Suppressor macrophage (primary cell): ENCODE measurements at regions not wholly inside any gene's neighbourhood (a gene's known extent, or its start where the extent isn't known, plus 50 kb on each side); places are given as distances from the start of the nearest gene placed in this dataset.
"Not testable (repeated sequence)": the region's sequence is repeated elsewhere in the genome, so short reads cannot be mapped to it uniquely, and the experiment has no call there.

Source experiments
- DNase-seq, 4 experiments: peaks; one replicate each; pipeline ENCODE4 v3.0.0-alpha.2; 2020 to 2022

DNA sequence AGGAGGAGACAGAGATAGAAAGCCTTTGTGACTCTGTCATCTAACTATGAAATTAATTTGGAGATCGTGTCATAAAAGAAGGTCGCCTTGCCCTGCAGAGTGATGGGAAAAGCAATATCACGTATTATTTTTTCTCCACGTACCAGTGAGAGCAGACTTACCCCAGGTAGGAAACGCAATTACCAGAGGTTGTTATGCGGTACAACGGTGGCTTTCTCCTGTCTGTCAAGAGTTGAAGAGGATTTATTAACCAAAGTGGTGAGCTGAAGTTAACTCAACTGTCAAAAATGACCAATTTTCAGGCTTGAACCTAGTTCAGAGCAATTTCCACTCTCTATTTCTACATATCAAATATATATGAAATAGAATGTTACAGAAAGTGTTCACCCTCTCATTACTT is 282.6 kb upstream of the PFKP start:
- no peak for DNase-seq

DNA sequence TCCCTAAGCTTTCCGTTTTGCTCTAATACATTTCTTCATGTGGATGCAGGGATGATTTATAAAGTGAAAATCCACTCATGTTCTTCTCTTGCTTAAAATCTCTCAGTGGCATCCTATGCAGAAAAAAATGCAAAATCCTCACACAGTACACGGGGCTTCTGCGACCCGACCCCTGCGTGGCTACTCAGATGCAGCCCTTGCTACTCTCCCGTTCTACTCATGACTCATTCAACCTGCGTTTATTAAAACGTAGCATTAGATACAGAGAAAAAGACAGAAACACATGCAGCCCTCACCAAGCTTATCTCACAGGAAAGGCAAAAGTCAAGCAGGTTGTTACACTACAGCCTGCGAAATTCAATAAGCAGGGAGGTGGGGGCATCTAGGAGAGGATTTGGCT is 284.4 kb upstream of the PFKP start:
- DNase-seq, result no peak

DNA sequence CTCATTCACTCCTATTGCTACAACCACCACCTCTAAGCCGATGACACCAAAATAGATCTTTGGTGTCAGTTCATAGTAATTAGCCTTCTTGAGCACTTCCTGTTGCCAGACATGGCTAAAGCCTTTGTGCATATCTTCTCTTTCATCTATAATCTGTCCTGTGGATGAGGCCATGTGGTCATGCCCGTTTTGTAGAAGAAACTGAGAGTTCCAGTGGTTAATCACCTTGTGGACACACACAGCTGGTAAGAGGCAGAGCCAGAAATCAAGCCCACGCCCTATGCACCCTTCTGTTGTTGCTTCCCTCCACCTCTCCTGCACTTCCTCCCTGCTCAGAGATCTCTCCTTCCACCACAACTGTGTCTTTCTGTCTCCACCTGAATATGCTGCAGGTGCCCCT is 285.1 kb upstream of the PFKP start:
- no peak for DNase-seq

DNA sequence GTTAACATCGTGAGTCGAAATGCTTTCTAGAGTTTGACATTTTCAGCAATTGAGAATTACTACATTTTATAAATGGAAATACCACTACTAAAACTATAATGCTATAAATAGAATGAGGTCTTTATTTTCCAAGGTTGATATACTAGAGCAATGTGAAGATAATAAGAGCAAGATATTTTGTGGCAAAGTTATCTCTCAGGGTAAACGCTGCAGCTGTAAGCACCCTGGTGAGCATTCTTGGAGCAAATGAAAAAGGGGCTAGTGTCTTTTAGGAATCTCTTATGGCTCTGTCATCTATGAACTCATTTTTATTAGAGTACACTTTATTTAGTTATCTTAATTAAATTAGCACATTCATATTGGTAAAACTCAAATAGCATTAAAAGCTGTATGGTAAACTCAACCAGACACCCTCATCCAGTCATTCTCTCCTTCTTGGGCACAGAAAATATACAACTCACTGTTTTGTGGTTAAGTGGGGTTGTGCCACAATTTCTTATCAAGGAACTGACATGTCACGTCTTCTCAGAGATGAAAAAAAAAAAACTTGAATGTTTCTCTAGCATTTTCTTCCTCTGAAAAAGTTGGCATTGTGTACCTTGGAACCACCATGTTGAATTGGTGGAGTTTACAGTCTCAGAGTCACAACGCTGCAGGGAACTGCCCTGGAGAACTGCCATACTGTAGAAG is 289.5 kb upstream of the PFKP start:
- DNase-seq, result no peak

DNA sequence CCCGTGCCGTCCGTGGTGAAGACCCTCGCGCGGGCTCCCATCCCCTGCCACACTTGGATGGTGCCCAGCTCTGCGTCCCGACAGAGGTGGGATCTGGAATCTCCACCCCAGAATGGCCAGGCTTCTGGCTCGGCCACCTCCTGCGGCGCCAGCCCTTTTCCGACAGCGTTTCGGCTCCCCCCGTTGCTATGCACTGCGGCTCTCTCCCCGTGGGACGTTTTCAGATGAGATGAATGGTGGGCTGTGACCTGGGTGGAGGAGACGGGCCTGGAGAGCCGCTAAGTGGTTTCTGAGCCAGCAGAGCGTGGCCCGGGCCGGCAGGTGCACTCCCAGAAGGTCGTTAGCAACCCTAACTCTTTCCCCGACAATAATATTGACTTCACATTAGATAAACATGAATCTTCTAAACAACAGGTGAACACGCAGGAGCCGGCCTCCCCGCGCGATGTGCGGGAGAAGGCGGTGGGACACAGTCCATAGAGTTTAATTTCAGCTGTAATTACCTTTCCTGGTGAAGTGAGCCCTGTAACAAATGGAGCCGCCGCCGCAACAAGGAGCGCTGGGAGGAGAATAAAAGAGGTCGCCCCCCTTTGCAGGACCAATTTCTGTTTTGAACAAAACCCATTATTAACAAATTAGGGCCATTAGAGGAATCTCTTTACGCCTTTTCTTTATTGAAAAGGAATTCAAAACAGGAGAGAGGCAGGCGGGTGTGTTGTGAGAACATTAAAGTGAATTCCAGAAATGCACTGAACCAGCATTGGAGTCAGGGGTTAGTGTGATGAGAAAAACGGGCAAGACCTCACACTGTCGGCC is 294.3 kb upstream of the PFKP start:
- no peak for DNase-seq

DNA sequence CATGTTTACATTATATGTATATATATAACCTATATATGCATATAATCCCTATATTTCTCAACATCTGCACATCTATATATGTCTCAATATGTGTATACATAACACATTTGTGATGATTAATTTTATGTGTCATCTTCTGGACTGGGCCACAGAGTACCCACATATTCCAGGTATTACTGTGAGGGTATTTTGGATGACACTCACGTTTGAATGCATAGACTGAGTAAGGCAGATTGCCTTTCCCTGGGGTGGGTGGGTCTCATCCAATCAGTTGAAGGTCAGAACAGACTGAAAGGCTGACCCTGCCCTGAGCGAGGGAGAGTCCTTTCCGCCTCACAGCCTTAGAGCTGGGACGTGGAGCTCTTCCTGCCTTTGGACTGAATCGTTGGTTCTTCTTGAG is 295.2 kb upstream of the PFKP start:
- DNase-seq, result no peak

DNA sequence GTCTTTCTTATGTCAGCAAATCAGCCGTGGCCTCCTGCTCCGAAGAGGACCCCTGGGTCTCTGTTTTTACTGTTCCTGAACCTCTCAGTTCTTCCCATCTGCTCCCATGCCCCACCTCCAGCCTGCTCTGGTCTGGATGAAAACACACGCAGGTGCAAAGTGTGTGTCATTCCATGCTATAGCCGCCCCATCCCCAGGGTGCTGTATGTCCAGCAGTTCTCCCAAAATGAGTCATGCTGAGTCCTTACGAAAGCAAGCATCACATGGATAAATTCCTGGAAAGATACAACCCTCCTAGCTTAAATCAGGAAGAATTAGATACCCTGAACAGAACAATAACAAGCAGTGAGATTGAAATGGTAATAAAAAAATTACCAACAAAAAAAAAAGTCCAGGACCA is 300.1 kb upstream of the PFKP start:
- not testable (repeated sequence) for DNase-seq

DNA sequence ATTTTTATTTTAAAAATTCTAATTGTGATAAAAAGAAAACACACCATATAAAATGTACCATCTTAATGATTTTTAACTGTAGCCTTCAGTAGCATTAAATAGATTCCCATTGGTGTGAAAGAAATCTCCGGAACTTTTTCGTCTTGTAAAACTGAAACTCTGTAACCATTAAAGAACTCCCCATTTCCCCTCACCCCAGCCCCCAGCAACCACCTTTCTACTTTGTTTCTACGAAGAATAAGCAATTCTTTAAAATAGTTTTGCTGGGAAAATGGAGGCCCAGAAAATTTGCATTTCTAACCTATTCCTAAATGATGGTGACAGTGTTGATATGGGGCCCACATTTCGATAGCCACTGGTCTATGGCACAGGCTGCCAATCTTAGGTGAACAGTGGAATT is 305.4 kb upstream of the PFKP start:
- no peak for DNase-seq

DNA sequence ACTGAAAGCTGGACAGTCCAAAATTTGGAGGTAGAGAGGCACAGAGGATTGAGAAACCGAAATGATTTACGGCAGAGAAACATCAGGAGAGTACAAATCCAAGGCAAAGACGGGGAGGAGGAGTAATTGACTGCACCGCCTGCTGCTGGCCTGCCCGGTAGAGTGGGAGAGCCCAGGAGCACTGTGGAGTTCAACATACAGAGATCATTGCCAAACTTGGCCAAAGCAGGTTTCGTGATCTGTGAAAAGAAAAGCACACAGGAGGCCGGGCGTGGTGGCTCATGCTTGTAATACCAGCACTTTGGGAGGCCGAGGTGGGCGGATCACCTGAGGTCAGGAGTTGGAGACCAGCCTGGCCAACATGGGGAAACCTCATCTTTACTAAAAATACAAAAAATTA is 306.0 kb upstream of the PFKP start:
- no peak for DNase-seq

DNA sequence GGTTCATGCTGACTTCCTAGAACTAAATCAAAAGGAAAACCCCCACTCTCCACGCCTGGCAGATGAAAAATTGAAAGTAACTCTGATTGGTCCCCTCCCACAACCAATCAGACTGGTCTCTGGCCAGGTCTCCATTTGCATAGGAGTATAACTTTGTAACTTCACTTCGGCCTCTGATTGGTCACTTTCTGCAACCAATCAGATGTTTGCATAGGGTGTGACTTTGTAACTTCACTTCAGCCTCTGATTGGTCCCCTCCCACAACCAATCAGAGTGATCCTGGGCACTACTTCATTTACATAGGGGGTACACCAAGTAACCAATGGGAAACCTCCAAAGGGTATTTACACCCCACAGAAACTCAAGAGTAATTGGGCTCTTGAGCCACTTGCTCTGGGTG is 306.6 kb upstream of the PFKP start:
- no peak for DNase-seq

DNA sequence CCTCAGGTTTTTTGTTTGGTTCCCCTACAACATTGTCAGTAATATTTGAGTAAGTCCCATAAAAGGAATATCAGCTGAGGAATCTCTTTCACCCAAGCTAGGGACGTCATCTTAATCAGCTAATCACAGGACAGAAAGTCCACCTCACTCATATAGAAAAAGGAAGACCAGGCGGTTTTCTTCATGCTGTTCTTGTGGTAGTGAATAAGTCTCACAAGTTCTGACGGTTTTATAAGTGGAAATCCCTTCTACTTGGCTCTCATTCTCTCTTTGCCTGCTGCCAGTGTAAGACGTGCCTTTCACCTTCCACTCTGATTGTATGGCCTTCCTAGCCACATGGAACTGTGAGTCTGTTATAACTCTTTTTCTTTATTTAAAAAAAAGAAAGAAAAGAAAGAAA is 308.1 kb upstream of the PFKP start:
- DNase-seq, result no peak

DNA sequence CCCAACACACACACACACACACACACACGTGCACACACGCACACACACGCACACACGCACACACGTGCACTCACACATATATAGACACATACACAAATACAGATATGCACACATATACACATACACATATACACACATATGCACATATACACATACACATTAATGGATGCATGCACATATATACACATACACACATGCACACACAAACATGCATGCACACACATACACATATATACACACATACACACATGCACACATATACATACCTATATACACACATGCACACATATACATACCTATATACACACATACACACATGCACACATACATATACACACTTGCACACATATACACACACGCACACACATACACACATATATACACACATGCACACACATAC is 312.4 kb upstream of the PFKP start:
- no peak for DNase-seq

DNA sequence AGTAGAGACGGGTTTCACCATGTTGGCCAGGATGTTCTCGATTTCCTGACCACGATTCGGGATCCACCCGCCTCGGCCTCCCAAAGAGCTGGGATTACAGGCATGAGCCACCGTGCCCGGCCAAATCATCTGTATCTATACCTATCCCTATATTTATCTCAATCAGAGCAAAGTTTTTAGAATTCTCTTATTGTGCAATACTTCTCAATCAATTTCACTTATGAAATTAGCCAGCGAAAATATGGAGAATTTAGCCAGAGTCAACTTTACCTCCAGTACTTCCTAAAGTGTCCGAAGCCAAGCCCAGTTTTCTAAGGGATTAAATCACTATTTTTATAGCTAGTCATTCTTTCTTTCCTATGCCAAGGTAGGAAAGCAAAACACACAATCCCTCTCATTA is 319.1 kb upstream of the PFKP start:
- no peak for DNase-seq

DNA sequence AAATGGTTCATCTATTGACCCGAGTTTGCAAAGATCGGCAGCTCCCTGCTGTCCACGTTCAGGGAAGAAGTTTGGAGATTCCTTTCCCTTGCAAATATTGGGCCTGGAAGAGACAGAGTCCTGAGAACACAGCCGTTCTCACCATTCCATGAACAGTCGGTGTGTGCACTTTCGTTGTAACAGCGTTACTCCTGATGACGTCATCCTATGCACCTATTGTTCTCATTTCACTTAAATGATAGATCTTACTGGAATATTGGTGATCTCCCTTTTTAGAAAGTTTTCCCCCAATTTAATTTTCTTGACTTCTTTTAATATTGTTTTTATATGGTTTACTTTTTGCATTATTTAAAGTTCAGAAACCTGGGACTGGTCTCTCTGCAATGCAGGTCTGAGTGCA is 320.7 kb upstream of the PFKP start:
- DNase-seq, result no peak

DNA sequence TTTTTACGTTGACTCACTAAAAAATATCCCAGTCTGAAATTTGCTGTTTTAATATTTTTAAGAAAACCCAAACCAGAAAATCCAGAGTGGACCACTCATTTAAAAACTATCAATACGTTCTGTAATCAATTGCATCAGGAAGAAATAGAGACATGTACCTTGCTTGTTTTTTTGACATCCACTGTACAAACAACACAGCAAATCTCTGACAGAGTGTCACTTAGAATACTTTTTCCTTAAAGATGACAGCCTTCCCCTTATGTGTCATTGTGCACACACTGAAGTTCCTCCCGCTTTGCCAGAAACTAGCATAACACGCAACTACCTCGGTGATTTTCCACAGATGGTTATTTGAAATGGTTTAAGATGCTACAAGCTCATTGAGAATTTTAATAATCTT is 321.7 kb upstream of the PFKP start:
- no peak for DNase-seq

DNA sequence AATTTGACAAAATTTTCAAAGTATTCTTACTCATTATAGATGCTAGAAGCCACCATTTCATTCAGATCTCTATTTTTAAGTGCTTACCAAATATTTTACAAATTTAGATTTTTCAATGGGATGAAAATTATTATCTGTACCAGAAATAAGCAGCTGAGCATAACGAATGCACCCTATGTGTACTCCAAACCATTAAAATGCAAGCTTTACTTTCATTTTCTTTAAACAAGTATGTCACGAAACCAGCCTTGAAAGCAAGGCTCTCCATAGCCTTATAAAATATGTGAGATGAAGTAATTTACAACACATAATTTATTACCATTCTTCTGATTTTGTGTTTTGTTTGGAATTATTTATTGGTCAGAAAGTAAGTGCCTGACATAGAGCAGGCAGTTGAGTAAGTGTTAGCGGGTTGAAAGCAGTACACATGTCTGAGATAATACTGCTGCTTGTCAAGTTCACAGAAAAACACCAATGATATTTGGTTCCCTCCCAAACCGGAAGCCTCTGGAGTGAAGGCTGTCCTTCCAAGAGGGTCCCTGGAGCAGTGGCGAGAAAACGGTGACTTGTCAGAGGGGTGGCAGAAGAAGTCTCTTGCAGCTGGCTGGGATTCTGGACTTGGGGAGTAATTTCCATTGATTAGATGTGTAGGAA is 322.7 kb upstream of the PFKP start:
- no peak for DNase-seq

DNA sequence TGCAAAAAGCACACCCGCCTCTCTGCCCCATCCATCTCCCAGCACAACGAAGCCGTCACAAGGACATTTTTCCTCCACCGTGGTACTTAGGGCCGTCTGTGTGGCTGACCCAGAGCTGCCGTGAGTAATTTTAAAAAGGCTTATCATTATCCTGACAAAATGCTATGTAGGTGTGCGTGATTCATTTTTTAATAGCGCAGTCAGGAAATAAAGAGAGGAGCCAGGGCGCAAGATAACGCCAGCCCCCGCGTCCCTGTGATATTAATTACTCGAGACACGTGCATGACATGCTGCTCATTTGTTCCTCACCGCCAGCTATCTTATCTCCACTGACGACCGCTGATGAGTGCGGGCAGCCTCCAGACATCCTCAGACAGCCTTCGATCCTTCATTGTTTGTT is 332.7 kb upstream of the PFKP start:
- DNase-seq, result no peak

DNA sequence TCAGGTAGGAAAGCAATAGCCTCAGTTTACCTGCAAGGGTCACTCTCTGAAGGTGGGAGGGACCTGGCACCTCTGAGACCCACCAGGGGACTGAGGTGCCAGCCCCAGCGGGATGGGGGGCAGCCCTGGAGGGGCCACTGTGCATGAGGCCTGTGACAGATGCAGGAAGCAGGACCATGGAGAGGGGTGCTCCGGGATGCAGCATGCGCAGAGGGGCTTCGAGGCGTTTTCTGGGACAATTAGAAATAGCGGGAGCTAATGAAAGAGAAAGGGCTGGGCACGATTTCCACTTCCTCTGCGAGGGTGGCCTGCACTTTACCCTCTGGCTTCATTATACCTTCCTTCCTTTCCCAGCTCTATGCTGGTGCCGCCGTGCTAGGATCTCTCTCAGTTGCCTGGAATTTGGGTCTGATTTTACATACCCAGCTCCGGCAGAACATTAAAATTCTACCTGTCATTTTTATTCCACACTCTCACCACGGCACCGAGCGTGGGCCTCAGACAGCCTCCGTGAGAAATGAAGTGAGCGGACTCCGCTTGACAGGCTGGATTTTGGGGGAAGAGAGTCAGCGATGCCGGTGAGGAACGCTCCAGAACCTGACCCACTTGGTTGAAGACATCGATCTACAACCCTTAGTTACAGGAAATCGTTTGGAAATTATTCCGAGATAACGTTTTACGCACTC is 333.9 kb upstream of the PFKP start:
- no peak for DNase-seq

DNA sequence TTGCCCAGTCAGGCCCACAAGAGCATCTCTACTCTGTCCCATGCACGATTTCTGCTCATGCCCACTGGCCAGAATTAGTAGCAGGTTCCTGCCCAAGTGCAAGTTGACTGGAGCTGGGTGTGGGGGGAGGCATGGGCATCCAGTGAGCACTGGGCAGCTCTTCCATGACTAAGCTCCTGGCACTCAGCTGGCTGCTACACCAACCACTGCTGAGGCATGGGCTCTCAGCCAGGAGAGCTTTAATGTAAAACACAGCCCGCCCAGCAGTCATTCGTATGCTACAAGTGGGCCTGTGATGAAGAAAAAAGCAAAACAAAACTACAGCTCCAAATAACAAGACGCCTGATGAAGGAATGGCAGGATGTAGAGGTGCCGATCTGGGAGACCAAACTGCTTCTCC is 335.4 kb upstream of the PFKP start:
- DNase-seq, result no peak

DNA sequence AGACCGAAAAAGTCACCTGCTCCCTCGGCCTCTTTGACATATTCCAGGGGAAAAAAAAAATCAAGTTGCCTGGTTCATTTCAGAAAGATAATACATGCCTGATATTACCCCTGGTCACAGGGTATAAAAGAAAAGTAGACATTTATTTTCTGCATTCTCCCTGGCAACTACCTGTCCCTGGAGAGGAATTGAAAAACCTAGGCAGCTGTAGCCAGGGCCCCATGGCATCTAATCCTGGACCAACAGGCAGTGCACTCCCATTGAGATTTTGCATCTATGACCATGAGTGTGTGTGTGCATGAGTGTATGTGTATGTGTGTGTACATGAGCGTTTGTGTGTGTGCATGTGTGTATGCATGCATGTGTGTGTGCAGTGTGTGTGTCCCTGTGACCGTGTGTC is 338.2 kb upstream of the PFKP start:
- DNase-seq, result no peak

DNA sequence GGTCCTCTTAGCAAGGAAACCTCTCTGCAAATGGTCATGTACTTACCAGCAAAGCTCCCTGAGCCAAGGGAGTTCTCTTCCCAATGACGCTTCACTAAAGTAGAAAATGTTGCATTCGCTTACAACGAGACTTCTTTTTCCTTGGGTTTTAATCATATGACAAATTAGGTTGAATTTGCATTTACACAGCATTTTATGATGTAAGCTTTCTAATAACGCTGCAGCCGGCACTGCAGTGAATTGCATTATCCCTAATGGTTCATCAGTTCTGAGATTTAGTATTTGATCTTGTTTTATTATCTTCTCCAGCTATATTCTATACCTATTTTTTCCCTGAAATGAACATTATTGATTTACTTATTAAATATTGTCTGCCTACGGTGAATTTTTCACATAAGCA is 339.3 kb upstream of the PFKP start:
- DNase-seq, result no peak

DNA sequence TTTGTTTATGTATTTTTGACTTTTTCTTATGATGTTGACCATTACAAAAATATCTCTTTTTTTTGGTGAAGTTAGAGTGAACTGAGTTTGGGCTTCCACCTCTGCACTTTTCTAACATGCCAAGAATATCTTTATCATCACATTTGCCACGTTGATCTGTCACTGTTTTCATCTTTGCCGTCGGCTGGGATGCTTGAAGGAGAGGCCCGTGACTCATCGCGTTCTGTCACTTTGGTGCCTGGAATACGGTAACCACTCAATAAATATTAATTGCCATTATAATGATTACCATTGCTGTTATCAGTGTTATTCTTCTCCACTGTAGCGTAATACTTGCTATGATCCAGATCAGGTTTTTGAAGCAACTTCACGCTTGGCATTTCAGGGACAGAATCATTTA is 350.8 kb upstream of the PFKP start:
- no peak for DNase-seq

DNA sequence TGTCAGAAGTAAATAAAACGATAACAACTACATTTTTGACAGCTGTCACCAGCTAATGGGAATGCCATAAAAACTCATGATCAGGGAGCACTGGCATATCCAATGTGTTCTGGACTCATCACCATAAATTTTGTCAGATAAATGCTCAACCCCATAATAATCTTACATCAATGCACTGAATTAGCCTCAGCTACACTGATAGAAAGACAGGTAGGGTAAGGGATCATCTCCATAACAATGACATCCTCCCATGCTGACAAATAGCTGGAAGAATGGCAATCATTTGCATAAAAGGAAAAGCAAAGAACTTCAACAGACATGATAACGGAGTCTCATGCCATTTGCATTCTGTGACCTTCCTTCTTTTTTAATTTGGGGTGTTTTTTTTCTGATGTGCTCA is 352.8 kb upstream of the PFKP start:
- DNase-seq, result no peak

DNA sequence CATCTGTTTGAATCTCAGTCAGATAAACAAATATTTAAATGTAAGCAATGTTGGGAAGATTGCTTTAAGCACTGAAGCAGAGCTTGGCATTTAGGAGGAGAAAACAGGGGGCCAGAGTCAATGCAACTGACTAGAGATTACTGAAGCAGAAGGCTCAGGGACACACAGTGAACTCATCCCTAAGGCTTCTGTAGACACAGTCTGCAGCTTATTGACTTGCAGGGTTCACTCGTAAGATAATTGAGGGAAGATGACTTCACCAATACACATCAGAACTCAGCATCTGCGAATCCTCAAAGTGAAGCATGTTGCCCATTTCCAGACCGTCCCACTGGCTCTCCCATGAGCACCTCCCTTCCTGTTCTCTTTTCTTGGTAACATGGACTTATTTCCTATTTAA is 363.4 kb upstream of the PFKP start:
- DNase-seq, result no peak
